ENCODE measurements at regions not wholly inside any gene's neighbourhood (a gene's known extent, or its start where the extent isn't known, plus 50 kb on each side); places are given as distances from the start of the nearest gene placed in this dataset.

- no peak for DNase-seq (ENCODE audit: insufficient read length, low spot score)
- no peak for FAIRE-seq
- no peak for TF ChIP-seq POLR2A (IDR thresholded peaks at IDR 0.05; ENCODE audit: low read depth, low read length)
- TF ChIP-seq POU2F2 (IDR thresholded peaks at IDR 0.05; ENCODE audit: low read depth, low read length): no peak
- TF ChIP-seq SPI1 (IDR thresholded peaks at IDR 0.05; ENCODE audit: low read depth, low read length): no peak
- no peak for TF ChIP-seq PAX5 (IDR thresholded peaks at IDR 0.05; ENCODE audit: insufficient read depth, low read length, severe bottlenecking)
- TF ChIP-seq POLR2AphosphoS5 (IDR thresholded peaks at IDR 0.05; ENCODE audit: low read depth, low read length): no peak
- no peak for TF ChIP-seq TAF1 (IDR thresholded peaks at IDR 0.05; ENCODE audit: low read depth, low read length)
These were observed 1110.6 kb downstream of the BCL11B start for GRCh38 chr14:98161356-98161755.

- TF ChIP-seq POLR2AphosphoS5 (IDR thresholded peaks at IDR 0.05; ENCODE audit: low read depth, low read length): no peak
- no peak for FAIRE-seq
These were observed 1108.9 kb downstream of the BCL11B start for GRCh38 chr14:98162856-98163805.

GRCh38 chr14:98163873-98164272 lies 1108.1 kb downstream of the BCL11B start:
- DNase-seq (ENCODE audit: insufficient read length, low spot score): no peak
- TF ChIP-seq TAF1 (IDR thresholded peaks at IDR 0.05; ENCODE audit: low read depth, low read length) (no peak), SPI1 (IDR thresholded peaks at IDR 0.05; ENCODE audit: low read depth, low read length) (no peak), POLR2A (IDR thresholded peaks at IDR 0.05; ENCODE audit: low read depth, low read length) (no peak)
- FAIRE-seq: no peak

More at GRCh38 chr14:98162856-98163805, 1108.9 kb downstream of the BCL11B start:
- no peak for DNase-seq (ENCODE audit: insufficient read length, low spot score)

- TF ChIP-seq SPI1 (IDR thresholded peaks at IDR 0.05; ENCODE audit: low read depth, low read length) (no peak), PAX5 (IDR thresholded peaks at IDR 0.05; ENCODE audit: insufficient read depth, low read length, severe bottlenecking) (no peak), POLR2AphosphoS5 (IDR thresholded peaks at IDR 0.05; ENCODE audit: low read depth, low read length) (no peak), POU2F2 (IDR thresholded peaks at IDR 0.05; ENCODE audit: low read depth, low read length) (no peak), TAF1 (IDR thresholded peaks at IDR 0.05; ENCODE audit: low read depth, low read length) (no peak), POLR2A (IDR thresholded peaks at IDR 0.05; ENCODE audit: low read depth, low read length) (no peak)
- FAIRE-seq: no peak
- DNase-seq (ENCODE audit: insufficient read length, low spot score): no peak
These were observed 1106.0 kb downstream of the BCL11B start for GRCh38 chr14:98165976-98166375.

DNA sequence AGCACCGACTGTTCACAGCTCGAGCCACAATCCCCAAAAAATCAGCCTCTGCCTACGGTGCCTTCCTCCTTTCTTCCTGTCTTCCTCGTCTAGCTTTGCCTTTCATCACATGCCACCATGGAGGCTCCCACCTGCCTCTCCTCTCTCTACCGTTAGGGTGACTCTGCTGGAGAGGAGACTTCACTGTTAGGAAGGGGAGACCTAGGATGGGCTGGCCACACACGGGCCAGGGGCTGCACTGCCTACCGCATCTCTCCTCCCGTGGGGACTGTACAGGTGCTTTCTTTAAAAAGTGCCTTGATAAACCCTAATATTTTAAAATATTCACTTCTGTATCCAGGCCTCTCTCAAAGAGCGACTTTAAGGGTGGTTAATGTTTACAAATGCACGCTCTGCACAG lies 1104.7 kb downstream of the BCL11B start:
- FAIRE-seq (no peak), DNase-seq (ENCODE audit: insufficient read length, low spot score) (no peak)
- TF ChIP-seq POLR2A (IDR thresholded peaks at IDR 0.05; ENCODE audit: low read depth, low read length) (no peak), TAF1 (IDR thresholded peaks at IDR 0.05; ENCODE audit: low read depth, low read length) (no peak), PAX5 (IDR thresholded peaks at IDR 0.05; ENCODE audit: insufficient read depth, low read length, severe bottlenecking) (no peak), POU2F2 (IDR thresholded peaks at IDR 0.05; ENCODE audit: low read depth, low read length) (no peak), SPI1 (IDR thresholded peaks at IDR 0.05; ENCODE audit: low read depth, low read length) (no peak), POLR2AphosphoS5 (IDR thresholded peaks at IDR 0.05; ENCODE audit: low read depth, low read length) (no peak)

DNA sequence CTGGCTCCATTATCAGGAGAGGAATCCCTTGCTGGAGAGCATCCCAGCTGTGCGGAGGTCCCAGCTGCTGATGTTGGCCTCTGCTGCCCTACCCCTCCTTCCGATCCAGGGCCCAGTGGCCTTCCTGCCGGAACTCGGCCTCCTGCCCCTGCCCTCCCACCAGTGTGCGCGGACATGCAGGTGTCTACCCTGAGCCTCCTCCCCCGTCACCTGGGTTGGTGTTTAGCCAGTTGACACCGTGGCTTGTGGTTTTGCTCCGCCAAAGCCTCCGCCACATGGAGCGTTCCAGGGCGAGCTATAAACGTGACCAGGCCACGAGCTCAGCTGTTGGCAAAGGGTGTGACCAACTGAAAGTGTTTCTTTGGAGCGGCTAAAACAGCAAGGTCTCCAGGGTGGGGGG lies 1104.3 kb downstream of the BCL11B start:
- DNase-seq (ENCODE audit: insufficient read length, low spot score): no peak
- no peak for FAIRE-seq
- TF ChIP-seq PAX5 (IDR thresholded peaks at IDR 0.05; ENCODE audit: insufficient read depth, low read length, severe bottlenecking): no peak
- no peak for TF ChIP-seq TAF1 (IDR thresholded peaks at IDR 0.05; ENCODE audit: low read depth, low read length)
- no peak for TF ChIP-seq POLR2A (IDR thresholded peaks at IDR 0.05; ENCODE audit: low read depth, low read length)
- no peak for TF ChIP-seq SPI1 (IDR thresholded peaks at IDR 0.05; ENCODE audit: low read depth, low read length)
- TF ChIP-seq POLR2AphosphoS5 (IDR thresholded peaks at IDR 0.05; ENCODE audit: low read depth, low read length): no peak
- TF ChIP-seq POU2F2 (IDR thresholded peaks at IDR 0.05; ENCODE audit: low read depth, low read length): no peak

DNA sequence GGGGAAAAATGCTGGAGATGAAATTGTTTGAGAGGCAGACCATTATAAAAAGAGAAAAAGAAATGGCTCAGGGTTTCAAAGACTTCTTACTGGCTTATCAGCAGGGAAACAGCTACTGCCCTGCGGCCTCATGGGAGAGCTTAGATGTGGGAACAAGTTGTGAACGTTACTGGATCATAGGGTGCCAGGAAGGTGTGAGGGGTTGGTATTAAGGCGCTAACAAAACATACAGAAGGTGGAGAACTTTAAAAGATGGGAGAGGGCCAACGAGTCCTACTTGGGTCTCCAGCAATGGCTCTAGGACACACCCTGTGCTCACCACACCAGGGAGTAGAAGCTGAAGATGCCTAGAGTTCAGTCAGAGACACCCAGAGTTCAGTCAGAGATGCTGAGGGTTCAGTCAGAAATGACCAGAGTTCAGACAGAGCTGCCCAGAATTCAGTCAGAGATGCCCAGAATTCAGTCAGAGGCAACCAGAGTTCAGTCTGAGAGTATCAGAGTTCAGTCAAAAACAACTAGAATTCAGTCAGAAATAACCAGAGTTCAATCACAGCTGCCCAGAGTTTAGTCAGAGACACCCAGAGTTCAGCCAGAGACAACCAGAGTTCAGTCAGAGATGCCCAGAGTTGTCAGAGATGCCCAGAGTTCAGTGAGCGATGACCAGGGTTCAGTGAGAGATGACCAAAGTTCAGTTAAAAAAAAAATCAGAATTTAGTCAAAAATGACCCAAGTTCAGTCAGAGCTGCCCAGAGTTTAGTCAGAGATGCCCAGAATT lies 1103.6 kb downstream of the BCL11B start:
- FAIRE-seq (no peak), DNase-seq (ENCODE audit: insufficient read length, low spot score) (no peak)
- no peak for TF ChIP-seq POLR2A (IDR thresholded peaks at IDR 0.05; ENCODE audit: low read depth, low read length)
- TF ChIP-seq TAF1 (IDR thresholded peaks at IDR 0.05; ENCODE audit: low read depth, low read length): no peak
- TF ChIP-seq SPI1 (IDR thresholded peaks at IDR 0.05; ENCODE audit: low read depth, low read length): no peak
- TF ChIP-seq POU2F2 (IDR thresholded peaks at IDR 0.05; ENCODE audit: low read depth, low read length): no peak
- TF ChIP-seq PAX5 (IDR thresholded peaks at IDR 0.05; ENCODE audit: insufficient read depth, low read length, severe bottlenecking): no peak
- TF ChIP-seq POLR2AphosphoS5 (IDR thresholded peaks at IDR 0.05; ENCODE audit: low read depth, low read length): no peak

DNA sequence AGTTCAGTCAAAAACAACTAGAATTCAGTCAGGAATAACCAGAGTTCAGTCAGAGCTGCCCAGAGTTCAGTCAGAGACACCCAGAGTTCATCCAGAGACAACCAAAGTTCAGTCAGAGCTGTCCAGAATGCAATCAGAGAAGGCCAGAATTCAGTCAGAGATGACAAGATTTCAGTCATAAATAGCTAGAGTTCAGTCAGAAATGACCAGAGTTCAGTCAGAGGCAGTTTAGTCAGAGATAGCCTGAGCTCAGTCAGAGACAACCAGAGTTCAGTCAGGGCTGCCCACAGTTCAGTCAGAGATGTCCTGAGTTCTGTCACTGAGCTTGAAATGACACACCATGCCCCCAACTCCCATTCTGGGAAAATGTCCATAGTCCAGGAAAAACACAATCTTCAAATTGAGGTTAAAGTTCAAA lies 1102.8 kb downstream of the BCL11B start:
- no peak for FAIRE-seq

GRCh38 chr14:98170575-98170974 lies 1101.4 kb downstream of the BCL11B start:
- no peak for DNase-seq (ENCODE audit: insufficient read length, low spot score)
- FAIRE-seq: no peak
- TF ChIP-seq POLR2AphosphoS5 (IDR thresholded peaks at IDR 0.05; ENCODE audit: low read depth, low read length): no peak
- TF ChIP-seq POLR2A (IDR thresholded peaks at IDR 0.05; ENCODE audit: low read depth, low read length): no peak
- no peak for TF ChIP-seq PAX5 (IDR thresholded peaks at IDR 0.05; ENCODE audit: insufficient read depth, low read length, severe bottlenecking)
- no peak for TF ChIP-seq POU2F2 (IDR thresholded peaks at IDR 0.05; ENCODE audit: low read depth, low read length)
- no peak for TF ChIP-seq SPI1 (IDR thresholded peaks at IDR 0.05; ENCODE audit: low read depth, low read length)

More for the DNA sequence above, 1102.8 kb downstream of the BCL11B start:
- TF ChIP-seq POLR2AphosphoS5 (IDR thresholded peaks at IDR 0.05; ENCODE audit: low read depth, low read length) (no peak), TAF1 (IDR thresholded peaks at IDR 0.05; ENCODE audit: low read depth, low read length) (no peak), PAX5 (IDR thresholded peaks at IDR 0.05; ENCODE audit: insufficient read depth, low read length, severe bottlenecking) (no peak), POU2F2 (IDR thresholded peaks at IDR 0.05; ENCODE audit: low read depth, low read length) (no peak), SPI1 (IDR thresholded peaks at IDR 0.05; ENCODE audit: low read depth, low read length) (no peak), POLR2A (IDR thresholded peaks at IDR 0.05; ENCODE audit: low read depth, low read length) (no peak)
- DNase-seq (ENCODE audit: insufficient read length, low spot score): no peak

Data from GM12891 (cell line).